GM19463 (cell line): ENCODE measurements at regions not wholly inside any gene's neighbourhood (a gene's known extent, or its start where the extent isn't known, plus 50 kb on each side); places are given as distances from the start of the nearest gene placed in this dataset.
"Not testable (repeated sequence)": the region's sequence is repeated elsewhere in the genome, so short reads cannot be mapped to it uniquely, and the experiment has no call there.

ENCODE experiments used
- ATAC-seq: cut with Tn5 transposase; IDR thresholded peaks from one replicate; pipeline ENCODE4 v1.9.1; 2021; ENCODE audit warnings: mild to moderate bottlenecking, moderate library complexity; ENCODE audit not compliant: unreplicated experiment

- ATAC-seq = not testable (repeated sequence)
Observed at GRCh38 chr1:120658622-120659021, 65.1 kb upstream of the NBPF26 start.

GRCh38 chr1:120659133-120659532 is 64.6 kb upstream of the NBPF26 start:
- not testable (repeated sequence) for ATAC-seq

GRCh38 chr1:120664376-120665249 is 59.1 kb upstream of the NBPF26 start:
- not testable (repeated sequence) for ATAC-seq

GRCh38 chr1:120665250-120665577 is 58.5 kb upstream of the NBPF26 start:
- ATAC-seq = peak; percentile 88

GRCh38 chr1:120668187-120668586 is 55.6 kb upstream of the NBPF26 start:
- not testable (repeated sequence) for ATAC-seq
